Gastroesophageal sphincter (tissue), 4 donors: ENCODE measurements at regions not wholly inside any gene's neighbourhood (a gene's known extent, or its start where the extent isn't known, plus 50 kb on each side); places are given as distances from the start of the nearest gene placed in this dataset.

Experiments used
- ATAC-seq: fragments of 150-250 bp; one replicate; pipeline ENCODE4 v1.9.1; 2016; ENCODE audit warnings: mild to moderate bottlenecking, moderate library complexity
- H3K27ac ChIP-seq, 4 donors: fragments of 200-600 bp; sonication (generic) in 3 of 4; 1 replicate in 3 of 4; 2 replicates in 1 of 4; pipeline ENCODE4 v1.5.1; 2016 to 2019
- H3K27me3 ChIP-seq: fragments of 200-600 bp; sonication (generic); one replicate; pipeline ENCODE4 v1.5.1; 2019
- H3K36me3 ChIP-seq, 2 donors: fragments of 200-600 bp; sonication (generic); one replicate each; pipeline ENCODE4 v1.5.1; 2019; ENCODE audit warnings: control low read depth in 1 of 2
- H3K4me1 ChIP-seq, 3 donors: fragments of 200-600 bp; sonication (generic); 1 replicate in 2 of 3; 2 replicates in 1 of 3; pipeline ENCODE4 v1.5.1; 2016 to 2019; ENCODE audit warnings: control low read depth in 2 of 3
- H3K4me3 ChIP-seq, 2 donors: fragments of 200-600 bp; sonication (generic); one replicate each; pipeline ENCODE4 v1.5.1; 2019; ENCODE audit warnings: mild to moderate bottlenecking in 1 of 2, moderate library complexity in 1 of 2
- H3K9me3 ChIP-seq, 3 donors: fragments of 200-600 bp; sonication (generic); one replicate each; pipeline ENCODE4 v1.5.1; 2017 to 2019; ENCODE audit warnings: control low read depth in 2 of 3
- EP300 ChIP-seq: sonication (generic); formaldehyde crosslinking; IDR thresholded peaks from one replicate; pipeline ENCODE4 v1.6.1; 2017; ENCODE audit warnings: antibody characterized with exemption, mild to moderate bottlenecking
- POLR2A ChIP-seq, 2 donors: fragments of 450-650 bp; IDR thresholded peaks; one replicate each; pipeline ENCODE4 v1.6.1; 2017; ENCODE audit warnings: antibody characterized with exemption in 2 of 2, mild to moderate bottlenecking in 2 of 2, moderate library complexity in 1 of 2
- POLR2AphosphoS5 ChIP-seq: sonication (generic); formaldehyde crosslinking; IDR thresholded peaks from one replicate; pipeline ENCODE4 v1.6.1; 2017; ENCODE audit warnings: antibody characterized with exemption
- WGBS, 2 donors: methylation state at CpG; one replicate each; pipeline ENCODE4 v1.1.5; 2018; ENCODE audit warnings: low coverage in 1 of 2; 5-methylcytosine and 5-hydroxymethylcytosine counted together
- TF ChIP-seq, protein P1 (sequence below), 4 experiments: fragments of 200-600 bp in 2 of 4; fragments of 450-650 bp in 2 of 4; sonication (generic) in 1 of 4; IDR thresholded peaks; one replicate each; pipeline ENCODE4 v1.5.1; 2017 to 2019; ENCODE audit warnings: antibody characterized with exemption in 4 of 4, mild to moderate bottlenecking in 2 of 4, moderate library complexity in 2 of 4

DNA sequence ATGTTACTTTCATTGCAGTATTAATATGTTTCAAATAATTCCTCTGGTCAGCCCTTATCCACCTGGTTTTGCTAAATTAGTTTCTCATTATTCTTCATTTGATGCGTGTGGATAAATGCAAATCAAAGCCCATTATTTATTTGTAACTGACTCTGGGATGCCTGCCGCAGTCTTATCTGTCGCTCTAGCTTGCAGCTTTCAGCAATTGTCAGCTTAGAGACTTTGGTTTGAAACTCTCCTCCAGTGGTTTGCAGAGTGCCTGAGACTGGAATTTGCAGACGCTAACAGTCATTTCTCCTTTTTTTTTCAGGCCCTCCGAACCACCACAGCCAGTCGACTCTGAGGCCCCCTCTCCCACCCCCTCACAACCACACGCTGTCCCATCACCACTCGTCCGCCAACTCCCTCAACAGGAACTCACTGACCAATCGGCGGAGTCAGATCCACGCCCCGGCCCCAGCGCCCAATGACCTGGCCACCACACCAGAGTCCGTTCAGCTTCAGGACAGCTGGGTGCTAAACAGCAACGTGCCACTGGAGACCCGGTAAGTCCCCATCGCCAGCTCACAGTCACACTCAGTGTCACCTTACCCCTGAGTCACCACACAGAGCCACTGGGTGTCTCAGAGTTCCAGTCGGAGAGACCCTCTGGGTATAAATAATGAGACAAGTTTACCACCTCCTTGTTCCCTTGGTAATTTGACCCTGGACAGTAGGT lies 339.0 kb upstream of the WWC1 start:
- H3K4me1 ChIP-seq: peaks cover 0 to 21% (median 0%) of the 10 kb centered on the region in 3 donors
- ATAC-seq: no peak
- TF ChIP-seq, protein P1, sequence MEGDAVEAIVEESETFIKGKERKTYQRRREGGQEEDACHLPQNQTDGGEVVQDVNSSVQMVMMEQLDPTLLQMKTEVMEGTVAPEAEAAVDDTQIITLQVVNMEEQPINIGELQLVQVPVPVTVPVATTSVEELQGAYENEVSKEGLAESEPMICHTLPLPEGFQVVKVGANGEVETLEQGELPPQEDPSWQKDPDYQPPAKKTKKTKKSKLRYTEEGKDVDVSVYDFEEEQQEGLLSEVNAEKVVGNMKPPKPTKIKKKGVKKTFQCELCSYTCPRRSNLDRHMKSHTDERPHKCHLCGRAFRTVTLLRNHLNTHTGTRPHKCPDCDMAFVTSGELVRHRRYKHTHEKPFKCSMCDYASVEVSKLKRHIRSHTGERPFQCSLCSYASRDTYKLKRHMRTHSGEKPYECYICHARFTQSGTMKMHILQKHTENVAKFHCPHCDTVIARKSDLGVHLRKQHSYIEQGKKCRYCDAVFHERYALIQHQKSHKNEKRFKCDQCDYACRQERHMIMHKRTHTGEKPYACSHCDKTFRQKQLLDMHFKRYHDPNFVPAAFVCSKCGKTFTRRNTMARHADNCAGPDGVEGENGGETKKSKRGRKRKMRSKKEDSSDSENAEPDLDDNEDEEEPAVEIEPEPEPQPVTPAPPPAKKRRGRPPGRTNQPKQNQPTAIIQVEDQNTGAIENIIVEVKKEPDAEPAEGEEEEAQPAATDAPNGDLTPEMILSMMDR (IDR thresholded peaks at IDR 0.05): no peak
- TF ChIP-seq EP300 (no peak), POLR2AphosphoS5 (no peak), POLR2A (IDR thresholded peaks at IDR 0.05) (no peak)
- H3K9me3 ChIP-seq: peaks cover 0 to 2% (median 0%) of the 10 kb centered on the region in 3 donors
- no peaks in the 10 kb centered on the region for H3K36me3 ChIP-seq
- H3K27ac ChIP-seq: no peak overlapping the region
- no peak overlapping the region for H3K4me3 ChIP-seq
- no peaks in the 10 kb centered on the region for H3K27me3 ChIP-seq
- WGBS, 2 donors: 72 to 86% methylated on average over 4 to 10 of the region's 19 CpGs

DNA sequence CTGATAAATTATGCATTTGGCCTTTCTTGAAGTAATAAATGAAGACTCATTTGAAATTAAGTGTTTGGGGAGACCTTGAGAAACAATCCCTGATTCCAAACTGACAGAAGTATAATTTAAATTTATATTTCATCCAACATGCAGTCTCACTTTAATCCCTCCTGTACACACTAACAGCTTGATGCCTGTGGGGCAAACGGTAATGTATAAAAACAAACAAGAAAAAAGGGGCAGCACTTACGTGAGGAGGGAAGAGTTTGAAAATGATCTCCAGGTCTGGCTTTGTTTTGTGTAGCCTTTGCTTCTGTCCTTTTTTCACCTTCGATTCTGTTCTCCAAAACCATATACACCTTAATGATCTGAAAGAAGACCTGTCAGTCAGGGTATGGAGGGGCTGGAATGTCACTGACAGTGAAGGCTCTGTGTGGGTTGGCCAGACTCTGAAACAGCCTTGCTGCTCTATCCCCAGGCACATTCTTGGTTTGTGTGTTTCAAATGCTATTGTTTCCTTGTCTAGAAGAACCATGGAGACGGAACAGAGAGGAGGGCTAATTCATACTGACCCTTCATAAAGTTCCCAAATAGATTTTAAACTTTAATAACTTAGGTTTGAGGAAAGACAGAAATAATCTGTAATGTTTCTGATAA lies 338.2 kb upstream of the WWC1 start:
- 30 to 52% methylated on average over 4 of the region's 4 CpGs for WGBS, 2 donors
- Histone ChIP-seq H3K27ac (no peak overlapping the region), H3K4me3 (no peak overlapping the region), H3K4me1 (peaks cover 0 to 17% (median 0%) of the 10 kb centered on the region in 3 donors), H3K9me3 (peaks cover 0 to 11% (median 0%) of the 10 kb centered on the region in 3 donors), H3K27me3 (no peaks in the 10 kb centered on the region), H3K36me3 (no peaks in the 10 kb centered on the region)
- no peak for ATAC-seq
- TF ChIP-seq EP300 (no peak), POLR2AphosphoS5 (no peak), POLR2A (IDR thresholded peaks at IDR 0.05) (no peak)
- TF ChIP-seq, protein P1 (IDR thresholded peaks at IDR 0.05): no peak

DNA sequence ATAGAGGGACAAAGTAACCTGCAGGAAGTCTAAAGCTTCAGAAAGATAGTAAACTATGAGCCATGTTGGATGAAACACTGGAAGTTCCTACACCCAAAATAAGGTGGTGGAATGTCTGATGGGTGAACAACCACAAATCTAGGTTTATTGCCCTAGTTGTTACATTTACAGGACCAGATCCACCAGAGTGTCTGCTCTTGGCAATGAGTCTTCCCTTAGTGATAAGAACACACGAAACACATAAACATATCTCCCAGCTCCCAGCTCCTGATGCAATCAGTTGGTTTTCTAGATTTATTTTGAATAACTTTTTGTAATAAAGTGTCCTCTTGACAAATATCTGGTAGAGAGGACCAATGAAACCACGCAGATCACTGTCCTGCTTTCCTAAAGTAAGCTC lies 329.7 kb upstream of the WWC1 start:
- Histone ChIP-seq H3K4me3 (no peak overlapping the region), H3K4me1 (peaks cover 0 to 5% (median 0%) of the 10 kb centered on the region in 3 donors), H3K27ac (no peak overlapping the region), H3K9me3 (peaks cover 0 to 24% (median 0%) of the 10 kb centered on the region in 3 donors), H3K27me3 (no peaks in the 10 kb centered on the region), H3K36me3 (no peaks in the 10 kb centered on the region)
- WGBS, 2 donors: 55 to 64% methylated on average over 1 to 2 of the region's 2 CpGs
- TF ChIP-seq POLR2AphosphoS5 (no peak), POLR2A (IDR thresholded peaks at IDR 0.05) (no peak), EP300 (no peak)
- TF ChIP-seq, protein P1 (IDR thresholded peaks at IDR 0.05): no peak
- ATAC-seq: no peak

DNA sequence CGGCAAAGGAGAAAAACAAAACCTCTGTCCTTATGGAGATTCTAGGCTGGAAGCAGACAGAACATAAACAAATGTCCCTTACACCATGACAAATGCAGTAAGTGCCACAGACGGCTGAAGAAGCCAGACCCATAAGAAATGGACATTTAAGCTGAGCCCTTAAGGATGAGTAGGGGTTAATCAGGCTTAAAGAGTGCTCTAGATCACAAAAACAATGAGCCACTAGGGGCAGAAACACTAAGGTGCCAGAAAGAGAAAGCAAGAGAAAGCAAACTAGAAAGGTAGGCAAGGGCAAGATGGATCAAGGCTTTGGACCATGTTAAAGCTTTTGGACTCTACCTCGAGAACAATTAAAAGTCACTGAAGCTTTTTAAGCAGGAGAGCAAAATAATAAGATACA lies 326.9 kb upstream of the WWC1 start:
- H3K27ac ChIP-seq: no peak overlapping the region
- H3K9me3 ChIP-seq: peaks cover 0 to 7% (median 0%) of the 10 kb centered on the region in 3 donors
- 33 to 45% methylated on average over 3 of the region's 3 CpGs for WGBS, 2 donors
- peaks cover 0 to 5% (median 0%) of the 10 kb centered on the region in 3 donors for H3K4me1 ChIP-seq
- no peak for TF ChIP-seq POLR2A (IDR thresholded peaks at IDR 0.05)
- TF ChIP-seq, protein P1 (IDR thresholded peaks at IDR 0.05): peak in 1 of 4 experiments; percentile 13
- no peak overlapping the region for H3K4me3 ChIP-seq
- H3K36me3 ChIP-seq: no peaks in the 10 kb centered on the region
- H3K27me3 ChIP-seq: no peaks in the 10 kb centered on the region
- ATAC-seq: no peak

DNA sequence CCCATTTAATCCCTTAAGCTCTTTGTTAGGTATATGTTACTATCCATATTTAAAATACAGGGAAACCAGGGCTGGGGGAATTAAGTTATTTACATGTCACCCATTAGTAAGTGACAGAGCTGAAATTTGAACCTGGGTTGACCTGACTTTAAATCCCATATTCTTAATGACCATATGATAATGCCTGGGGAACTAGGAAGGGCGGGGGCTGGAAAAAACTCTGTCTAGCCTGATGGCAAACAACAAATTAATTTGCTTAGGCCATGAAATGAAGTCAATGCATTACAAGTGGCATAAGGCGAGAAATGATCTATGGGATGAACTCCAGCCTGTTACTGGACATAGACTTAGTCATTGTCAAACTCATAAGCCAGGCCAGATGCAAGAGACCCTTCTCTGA lies 325.7 kb upstream of the WWC1 start:
- ATAC-seq: no peak
- no peaks in the 10 kb centered on the region for H3K9me3 ChIP-seq

More for the DNA sequence above, 325.7 kb upstream of the WWC1 start:
- TF ChIP-seq, protein P1 (IDR thresholded peaks at IDR 0.05): no peak
- H3K27me3 ChIP-seq: no peaks in the 10 kb centered on the region
- no peak overlapping the region for H3K27ac ChIP-seq
- H3K4me3 ChIP-seq: no peak overlapping the region
- WGBS, 2 donors: 95% methylated on average over 2 of the region's 2 CpGs; no CpG with 5 or more reads in 1 of the 2 donors
- no peaks in the 10 kb centered on the region for H3K36me3 ChIP-seq
- peaks cover 0 to 5% (median 0%) of the 10 kb centered on the region in 3 donors for H3K4me1 ChIP-seq
